GM12873 (cell line): ENCODE measurements at regions not wholly inside any gene's neighbourhood (a gene's known extent, or its start where the extent isn't known, plus 50 kb on each side); places are given as distances from the start of the nearest gene placed in this dataset.

Source experiments
- TF ChIP-seq, protein P1 (sequence below): IDR thresholded peaks from 2 replicates; pipeline ENCODE4 v1.5.1; 2012; ENCODE audit warnings: low read depth, mild to moderate bottlenecking, moderate library complexity, low read length, control low read depth; ENCODE audit not compliant: insufficient read depth; ENCODE audit errors: missing control alignments

DNA sequence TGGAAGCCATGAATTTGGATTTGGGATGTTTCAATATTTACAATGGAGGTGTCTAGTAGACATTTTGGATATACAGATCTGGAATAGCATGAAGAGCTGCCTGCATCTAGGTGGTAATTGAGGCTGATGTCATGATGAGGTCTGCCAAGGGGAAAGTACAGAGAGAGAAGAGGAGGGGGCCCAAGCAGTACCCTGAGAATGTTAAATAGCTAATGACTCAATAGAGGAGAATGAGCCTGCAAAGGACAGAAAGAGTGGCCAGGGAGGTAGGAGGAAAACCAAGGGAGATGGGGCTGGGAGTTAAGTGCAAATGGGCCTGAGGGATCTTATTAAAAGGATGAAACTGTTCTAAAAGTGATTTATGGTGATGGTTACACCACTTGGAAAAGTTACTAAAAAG is 182.2 kb upstream of the KIT start:
- TF ChIP-seq, protein P1, sequence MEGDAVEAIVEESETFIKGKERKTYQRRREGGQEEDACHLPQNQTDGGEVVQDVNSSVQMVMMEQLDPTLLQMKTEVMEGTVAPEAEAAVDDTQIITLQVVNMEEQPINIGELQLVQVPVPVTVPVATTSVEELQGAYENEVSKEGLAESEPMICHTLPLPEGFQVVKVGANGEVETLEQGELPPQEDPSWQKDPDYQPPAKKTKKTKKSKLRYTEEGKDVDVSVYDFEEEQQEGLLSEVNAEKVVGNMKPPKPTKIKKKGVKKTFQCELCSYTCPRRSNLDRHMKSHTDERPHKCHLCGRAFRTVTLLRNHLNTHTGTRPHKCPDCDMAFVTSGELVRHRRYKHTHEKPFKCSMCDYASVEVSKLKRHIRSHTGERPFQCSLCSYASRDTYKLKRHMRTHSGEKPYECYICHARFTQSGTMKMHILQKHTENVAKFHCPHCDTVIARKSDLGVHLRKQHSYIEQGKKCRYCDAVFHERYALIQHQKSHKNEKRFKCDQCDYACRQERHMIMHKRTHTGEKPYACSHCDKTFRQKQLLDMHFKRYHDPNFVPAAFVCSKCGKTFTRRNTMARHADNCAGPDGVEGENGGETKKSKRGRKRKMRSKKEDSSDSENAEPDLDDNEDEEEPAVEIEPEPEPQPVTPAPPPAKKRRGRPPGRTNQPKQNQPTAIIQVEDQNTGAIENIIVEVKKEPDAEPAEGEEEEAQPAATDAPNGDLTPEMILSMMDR: no peak

- TF ChIP-seq, protein P1: no peak
Measured at GRCh38 chr4:54482529-54483200, 175.1 kb upstream of the KIT start.

DNA sequence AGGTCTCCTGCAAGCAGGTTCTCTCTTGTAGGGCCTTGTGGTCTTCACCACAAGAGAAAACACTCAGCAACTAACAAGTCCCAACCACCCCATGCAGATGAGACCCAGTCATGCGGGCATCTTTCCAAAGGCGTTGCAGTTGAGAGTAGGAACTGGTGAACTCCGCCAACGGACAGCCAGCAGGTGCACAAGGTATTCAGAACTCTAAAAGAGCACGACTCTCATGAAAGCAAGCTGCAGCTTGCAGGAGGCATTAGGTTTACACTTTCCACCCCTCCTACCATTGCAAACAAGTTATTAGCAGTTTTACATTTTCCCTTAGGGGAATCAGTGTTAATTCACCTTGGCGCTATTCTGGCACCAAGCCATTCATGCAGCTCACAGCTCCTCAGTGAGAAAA is 173.4 kb upstream of the KIT start:
- TF ChIP-seq, protein P1: no peak

GRCh38 chr4:54487491-54487890 is 170.3 kb upstream of the KIT start:
- TF ChIP-seq, protein P1: no peak

DNA sequence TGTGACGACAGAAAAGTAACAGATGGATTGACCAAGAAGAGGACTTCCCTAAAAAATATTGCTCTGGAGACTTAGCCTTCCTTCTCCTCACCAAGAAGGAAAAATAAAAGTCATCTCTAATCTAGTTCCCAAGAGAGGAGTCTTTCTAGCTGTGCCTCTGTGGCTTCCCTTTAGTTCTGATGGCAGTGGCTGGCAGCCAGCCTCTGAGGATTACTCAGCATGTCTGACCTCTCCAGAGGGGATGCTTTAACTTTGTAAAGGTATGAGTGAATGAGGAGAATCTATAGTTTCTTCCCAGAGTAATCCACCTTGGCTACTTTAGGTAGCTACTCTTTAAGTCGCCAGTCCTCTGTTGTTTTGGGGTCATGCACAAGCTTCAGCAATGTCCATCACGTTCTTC is 163.9 kb upstream of the KIT start:
- TF ChIP-seq, protein P1: no peak

DNA sequence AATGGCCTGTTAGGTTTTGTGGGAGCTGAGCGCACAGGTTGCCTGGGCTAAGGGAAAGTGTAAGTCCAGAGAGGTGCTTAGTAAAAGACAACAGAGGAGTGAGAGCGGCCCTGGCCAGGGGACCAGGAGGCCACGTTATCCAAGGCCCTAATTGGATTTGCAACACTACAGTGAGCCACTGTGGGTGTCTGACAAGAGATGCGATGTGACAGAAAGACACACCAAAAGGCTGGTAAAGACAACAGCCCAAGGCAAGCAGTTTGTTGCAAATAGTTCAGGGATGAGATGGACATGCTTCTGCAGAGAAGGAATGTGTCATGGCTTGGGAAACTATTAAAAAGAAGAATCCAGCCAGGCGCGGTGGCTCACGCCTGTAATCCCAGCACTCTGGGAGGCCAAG is 162.7 kb upstream of the KIT start:
- TF ChIP-seq, protein P1: no peak

GRCh38 chr4:54495641-54496040 is 162.1 kb upstream of the KIT start:
- TF ChIP-seq, protein P1: no peak

DNA sequence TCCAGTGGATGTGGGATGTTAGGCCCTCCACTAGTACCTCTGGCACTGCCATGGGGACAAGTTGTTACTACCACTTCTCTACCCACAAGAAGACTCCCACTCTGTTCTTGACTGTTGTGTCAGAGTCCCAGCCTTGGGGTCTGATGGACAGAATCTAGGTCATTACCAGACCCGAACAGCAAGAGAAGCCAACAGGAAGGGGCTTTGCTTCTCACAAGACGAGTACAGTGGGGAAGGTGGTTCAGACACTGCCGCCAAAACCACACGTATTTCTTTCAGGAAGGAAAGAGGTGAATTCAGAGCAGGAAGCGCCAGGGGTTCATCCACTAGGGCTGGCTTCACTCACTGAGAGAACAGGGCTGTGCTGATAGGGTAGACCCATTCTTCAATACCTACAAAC is 161.3 kb upstream of the KIT start:
- TF ChIP-seq, protein P1: no peak
